Tibial nerve (tissue), 4 donors: ENCODE measurements at regions not wholly inside any gene's neighbourhood (a gene's known extent, or its start where the extent isn't known, plus 50 kb on each side); places are given as distances from the start of the nearest gene placed in this dataset.

Experiments
- DNase-seq, 2 donors: peaks; one replicate each; pipeline ENCODE4 v3.0.0-alpha.2; 2019; ENCODE audit warnings: low spot score in 2 of 2
- H3K27ac ChIP-seq, 4 donors: fragments of 200-600 bp; sonication (generic) in 3 of 4; one replicate each; pipeline ENCODE4 v1.5.1; 2017 to 2019; ENCODE audit warnings: mild to moderate bottlenecking in 1 of 4
- H3K27me3 ChIP-seq, 2 donors: fragments of 200-600 bp; sonication (generic) in 1 of 2; one replicate each; pipeline versions ENCODE4 v1.5.1 to v1.6.0; 2017 to 2019
- H3K36me3 ChIP-seq, 3 donors: fragments of 200-600 bp; sonication (generic); one replicate each; pipeline ENCODE4 v1.5.1; 2018 to 2019
- H3K4me1 ChIP-seq, 4 donors: fragments of 200-600 bp; sonication (generic) in 3 of 4; one replicate each; pipeline ENCODE4 v1.5.1; 2017 to 2019
- H3K4me3 ChIP-seq, 4 donors: fragments of 200-600 bp; sonication (generic) in 3 of 4; one replicate each; pipeline ENCODE4 v1.5.1; 2017 to 2019; ENCODE audit warnings: mild to moderate bottlenecking in 1 of 4, moderate library complexity in 1 of 4
- H3K9me3 ChIP-seq, 4 donors: fragments of 200-600 bp; sonication (generic) in 3 of 4; one replicate each; pipeline ENCODE4 v1.5.1; 2017 to 2019
- EP300 ChIP-seq, 2 donors: sonication (generic); formaldehyde crosslinking; IDR thresholded peaks; one replicate each; pipeline ENCODE4 v1.6.1; 2017; ENCODE audit warnings: antibody characterized with exemption in 2 of 2, mild to moderate bottlenecking in 1 of 2
- POLR2A ChIP-seq, 2 donors: fragments of 450-650 bp; IDR thresholded peaks; one replicate each; pipeline ENCODE4 v1.6.1; 2017; ENCODE audit warnings: antibody characterized with exemption in 2 of 2, mild to moderate bottlenecking in 2 of 2, moderate library complexity in 2 of 2
- WGBS, 2 donors: methylation state at CpG; one replicate each; pipeline ENCODE4 v1.1.5; 2018; 5-methylcytosine and 5-hydroxymethylcytosine counted together
- TF ChIP-seq, protein P1 (sequence below), 5 experiments: fragments of 200-600 bp in 3 of 5; fragments of 450-650 bp in 2 of 5; sonication (generic) in 3 of 5; IDR thresholded peaks; one replicate each; pipeline ENCODE4 v1.5.1; 2016 to 2019; ENCODE audit warnings: antibody characterized with exemption in 5 of 5, mild to moderate bottlenecking in 3 of 5, moderate library complexity in 2 of 5

DNA sequence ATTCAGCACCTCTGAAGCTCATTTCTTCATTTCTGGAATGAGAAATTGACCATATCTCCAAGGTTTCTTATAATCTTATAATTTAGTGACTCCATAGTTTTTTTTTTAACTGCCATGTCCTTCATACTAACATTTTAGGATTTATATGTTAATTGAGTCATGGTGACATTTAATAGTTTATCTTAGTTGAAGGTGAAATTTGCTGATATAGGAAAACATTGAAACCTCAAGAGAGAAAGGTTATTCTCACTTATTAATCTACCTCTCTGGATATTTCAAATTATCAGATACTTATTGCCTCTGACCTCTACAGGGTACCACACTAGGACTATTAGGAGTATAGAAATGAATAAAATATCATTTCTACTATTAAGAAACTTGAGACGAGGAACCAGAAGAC is 499.0 kb downstream of the NUP35 start:
- TF ChIP-seq, protein P1, sequence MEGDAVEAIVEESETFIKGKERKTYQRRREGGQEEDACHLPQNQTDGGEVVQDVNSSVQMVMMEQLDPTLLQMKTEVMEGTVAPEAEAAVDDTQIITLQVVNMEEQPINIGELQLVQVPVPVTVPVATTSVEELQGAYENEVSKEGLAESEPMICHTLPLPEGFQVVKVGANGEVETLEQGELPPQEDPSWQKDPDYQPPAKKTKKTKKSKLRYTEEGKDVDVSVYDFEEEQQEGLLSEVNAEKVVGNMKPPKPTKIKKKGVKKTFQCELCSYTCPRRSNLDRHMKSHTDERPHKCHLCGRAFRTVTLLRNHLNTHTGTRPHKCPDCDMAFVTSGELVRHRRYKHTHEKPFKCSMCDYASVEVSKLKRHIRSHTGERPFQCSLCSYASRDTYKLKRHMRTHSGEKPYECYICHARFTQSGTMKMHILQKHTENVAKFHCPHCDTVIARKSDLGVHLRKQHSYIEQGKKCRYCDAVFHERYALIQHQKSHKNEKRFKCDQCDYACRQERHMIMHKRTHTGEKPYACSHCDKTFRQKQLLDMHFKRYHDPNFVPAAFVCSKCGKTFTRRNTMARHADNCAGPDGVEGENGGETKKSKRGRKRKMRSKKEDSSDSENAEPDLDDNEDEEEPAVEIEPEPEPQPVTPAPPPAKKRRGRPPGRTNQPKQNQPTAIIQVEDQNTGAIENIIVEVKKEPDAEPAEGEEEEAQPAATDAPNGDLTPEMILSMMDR (IDR thresholded peaks at IDR 0.05) = no peak
- TF ChIP-seq POLR2A (IDR thresholded peaks at IDR 0.05) (no peak), EP300 (IDR thresholded peaks at IDR 0.05) (no peak)
- Histone ChIP-seq H3K9me3 (peaks cover 0 to 14% (median 0%) of the 10 kb centered on the region in 4 donors), H3K36me3 (no peaks in the 10 kb centered on the region), H3K27ac (no peak overlapping the region), H3K4me1 (no peaks in the 10 kb centered on the region), H3K27me3 (no peaks in the 10 kb centered on the region), H3K4me3 (no peak overlapping the region)
- no peak for DNase-seq
- WGBS, 2 donors = 94 to 96% methylated on average over 1 of the region's 1 CpG

DNA sequence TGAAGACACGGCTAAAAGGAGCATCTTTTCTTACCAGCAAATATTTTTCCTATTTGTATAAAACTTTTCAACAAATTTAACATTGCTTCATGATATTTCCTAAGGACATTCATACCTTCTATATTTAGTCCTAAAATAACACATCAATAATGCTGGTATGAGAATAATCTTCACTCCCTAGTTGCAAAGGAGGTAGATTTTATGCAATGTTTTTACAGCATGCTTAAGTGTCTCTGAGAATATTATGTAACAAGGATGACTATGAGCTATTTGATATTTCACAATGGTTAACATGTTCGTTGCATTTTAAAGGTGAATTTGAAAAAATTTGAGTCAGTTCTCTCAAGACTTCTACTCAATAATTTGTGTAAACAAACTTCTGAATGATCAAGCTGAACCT is 506.7 kb downstream of the NUP35 start:
- no peak for DNase-seq
- Histone ChIP-seq H3K9me3 (no peaks in the 10 kb centered on the region), H3K36me3 (no peaks in the 10 kb centered on the region), H3K27me3 (no peaks in the 10 kb centered on the region), H3K27ac (no peak overlapping the region), H3K4me3 (no peak overlapping the region), H3K4me1 (no peaks in the 10 kb centered on the region)
- TF ChIP-seq POLR2A (IDR thresholded peaks at IDR 0.05) (no peak), EP300 (IDR thresholded peaks at IDR 0.05) (no peak)
- TF ChIP-seq, protein P1 (IDR thresholded peaks at IDR 0.05) = no peak
- 63 to 68% methylated on average over 2 of the region's 2 CpGs for WGBS, 2 donors

GRCh38 chr2:183656121-183656520 is 531.9 kb downstream of the NUP35 start:
- Histone ChIP-seq H3K9me3 (peaks cover 0 to 3% (median 0%) of the 10 kb centered on the region in 4 donors), H3K27ac (no peak overlapping the region), H3K4me3 (no peak overlapping the region), H3K27me3 (no peaks in the 10 kb centered on the region), H3K36me3 (no peaks in the 10 kb centered on the region), H3K4me1 (no peaks in the 10 kb centered on the region)
- 53 to 59% methylated on average over 1 of the region's 1 CpG for WGBS, 2 donors
- no peak for TF ChIP-seq EP300 (IDR thresholded peaks at IDR 0.05)
- TF ChIP-seq, protein P1 (IDR thresholded peaks at IDR 0.05) = no peak
- TF ChIP-seq POLR2A (IDR thresholded peaks at IDR 0.05) = no peak
- no peak for DNase-seq

DNA sequence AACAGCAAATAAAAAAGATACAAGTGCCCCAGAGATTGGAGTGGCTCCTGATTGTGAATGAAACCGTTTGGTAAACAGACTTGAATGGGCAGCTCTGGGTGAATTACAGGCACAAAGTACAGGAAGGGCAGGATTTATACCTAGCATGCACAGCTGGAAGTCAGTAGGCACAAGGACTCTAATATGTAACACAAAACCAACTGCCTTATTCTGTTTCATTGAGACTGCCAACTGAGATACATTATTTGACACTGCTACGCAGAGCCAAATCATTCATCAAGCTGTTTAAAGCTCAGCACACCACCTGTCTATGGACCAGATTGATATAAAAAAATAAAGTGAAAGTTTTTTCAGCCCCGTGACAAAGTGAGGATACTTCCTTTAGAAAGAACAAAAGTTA is 541.2 kb downstream of the NUP35 start:
- Histone ChIP-seq H3K27me3 (no peaks in the 10 kb centered on the region), H3K4me1 (no peaks in the 10 kb centered on the region), H3K4me3 (no peak overlapping the region), H3K9me3 (no peaks in the 10 kb centered on the region), H3K27ac (no peak overlapping the region), H3K36me3 (no peaks in the 10 kb centered on the region)
- TF ChIP-seq, protein P1 (IDR thresholded peaks at IDR 0.05) = no peak
- no peak for TF ChIP-seq POLR2A (IDR thresholded peaks at IDR 0.05)
- TF ChIP-seq EP300 (IDR thresholded peaks at IDR 0.05) = no peak
- WGBS, 2 donors = 49 to 55% methylated on average over 3 of the region's 3 CpGs
- DNase-seq = no peak

DNA sequence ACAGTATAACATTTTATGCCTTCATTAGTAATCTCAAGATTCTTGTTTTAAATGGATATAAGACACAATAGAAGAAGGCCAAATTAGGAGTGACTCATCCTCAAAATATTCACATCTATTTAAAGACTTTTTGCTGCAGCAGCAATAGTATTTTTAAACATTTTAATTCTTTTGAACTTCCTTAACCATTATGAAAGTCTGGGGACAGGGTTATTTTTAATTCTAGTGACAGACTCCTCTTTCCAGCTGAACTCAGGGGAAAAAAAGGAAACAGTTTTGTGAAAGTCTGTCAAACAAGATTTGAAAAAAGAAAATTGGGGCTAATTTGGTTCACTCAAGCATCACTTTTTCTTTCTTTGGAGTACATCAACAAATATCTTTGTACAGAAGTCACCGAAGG is 541.8 kb downstream of the NUP35 start:
- Histone ChIP-seq H3K9me3 (no peaks in the 10 kb centered on the region), H3K4me3 (no peak overlapping the region), H3K27me3 (no peaks in the 10 kb centered on the region), H3K27ac (no peak overlapping the region), H3K4me1 (no peaks in the 10 kb centered on the region), H3K36me3 (no peaks in the 10 kb centered on the region)
- no peak for TF ChIP-seq POLR2A (IDR thresholded peaks at IDR 0.05)
- no peak for TF ChIP-seq EP300 (IDR thresholded peaks at IDR 0.05)
- TF ChIP-seq, protein P1 (IDR thresholded peaks at IDR 0.05) = no peak
- WGBS, 2 donors = 33 to 47% methylated on average over 1 of the region's 1 CpG
- no peak for DNase-seq
